ENCODE measurements at regions not wholly inside any gene's neighbourhood (a gene's known extent, or its start where the extent isn't known, plus 50 kb on each side); places are given as distances from the start of the nearest gene placed in this dataset.

- BruUV-seq (replicated peaks), result no TSS peak
- no peak for TF ChIP-seq CTCF (IDR thresholded peaks at IDR 0.05; ENCODE audit: unreplicated experiment)
- ChIA-PET POLR2A (interaction anchor here (0.8 kb wide), 1 partner anchor 165 kb away, joined by 4 read pairs; no protein-coding TSS in a partner anchor), CTCF (interaction anchor here (1.8 kb wide), 1 partner anchor 15 kb away, joined by 4 read pairs; no protein-coding TSS in a partner anchor)
- intact Hi-C loops (cut with micrococcal nuclease), result loop anchor here (5.0 kb wide), 1 partner anchor 167 kb away; no protein-coding TSS in a partner anchor
- Mint-ChIP-seq H3K9me3 (ENCODE audit: unreplicated experiment) (peaks cover 6% of the 10 kb centered on the region), H3K27me3 (ENCODE audit: insufficient read depth, unreplicated experiment) (no peaks in the 10 kb centered on the region), H3K36me3 (ENCODE audit: insufficient read depth, unreplicated experiment) (peaks cover 6% of the 10 kb centered on the region), H3K4me1 (ENCODE audit: insufficient read depth, unreplicated experiment) (peaks cover 33% of the 10 kb centered on the region), H3K27ac (ENCODE audit: low read depth, unreplicated experiment) (no peak overlapping the region), H3K4me3 (ENCODE audit: unreplicated experiment) (no peak overlapping the region)
- no peak for DNase-seq (ENCODE audit: unreplicated experiment)
Observed at GRCh38 chrX:150035531-150035930, 97.2 kb upstream of the EOLA2 start.

GRCh38 chrX:150036181-150036580, 97.9 kb upstream of the EOLA2 start:
- Mint-ChIP-seq H3K4me1 (ENCODE audit: insufficient read depth, unreplicated experiment) (peaks cover 33% of the 10 kb centered on the region), H3K36me3 (ENCODE audit: insufficient read depth, unreplicated experiment) (peaks cover 6% of the 10 kb centered on the region)
- CTCF ChIA-PET, result no interaction called here

GRCh38 chrX:150036641-150037040, 98.3 kb upstream of the EOLA2 start:
- intact Hi-C loops (cut with micrococcal nuclease), result loop anchor here (5.0 kb wide), 1 partner anchor 166 kb away; no protein-coding TSS in a partner anchor
- no TSS peak for BruUV-seq (replicated peaks)
- Mint-ChIP-seq H3K9me3 (ENCODE audit: unreplicated experiment) (peaks cover 6% of the 10 kb centered on the region), H3K4me1 (ENCODE audit: insufficient read depth, unreplicated experiment) (peaks cover 33% of the 10 kb centered on the region), H3K36me3 (ENCODE audit: insufficient read depth, unreplicated experiment) (peaks cover 6% of the 10 kb centered on the region), H3K27ac (ENCODE audit: low read depth, unreplicated experiment) (no peak overlapping the region), H3K4me3 (ENCODE audit: unreplicated experiment) (no peak overlapping the region), H3K27me3 (ENCODE audit: insufficient read depth, unreplicated experiment) (no peaks in the 10 kb centered on the region)
- no peak for TF ChIP-seq CTCF (IDR thresholded peaks at IDR 0.05; ENCODE audit: unreplicated experiment)
- POLR2A ChIA-PET, result interaction anchor here (0.7 to 1.0 kb wide), 2 partner anchors 11 to 14 kb away, joined by 3 read pairs; no protein-coding TSS in a partner anchor
- CTCF ChIA-PET, result interaction anchor here (0.7 to 1.0 kb wide), 2 partner anchors 11 to 43 kb away, joined by 3 read pairs; no protein-coding TSS in a partner anchor
- no peak for DNase-seq (ENCODE audit: unreplicated experiment)

More at GRCh38 chrX:150036181-150036580, 97.9 kb upstream of the EOLA2 start:
- no peak for TF ChIP-seq CTCF (IDR thresholded peaks at IDR 0.05; ENCODE audit: unreplicated experiment)
- peak; percentile 84 for DNase-seq (ENCODE audit: unreplicated experiment)
- BruUV-seq (replicated peaks), result no TSS peak
- POLR2A ChIA-PET, result interaction anchor here (1.0 kb wide), 1 partner anchor 15 kb away, joined by 3 read pairs; no protein-coding TSS in a partner anchor
- no peaks in the 10 kb centered on the region for H3K27me3 Mint-ChIP-seq (ENCODE audit: insufficient read depth, unreplicated experiment)
- no peak overlapping the region for H3K4me3 Mint-ChIP-seq (ENCODE audit: unreplicated experiment)
- peaks cover 6% of the 10 kb centered on the region for H3K9me3 Mint-ChIP-seq (ENCODE audit: unreplicated experiment)
- intact Hi-C loops (cut with micrococcal nuclease), result loop anchor here (5.0 kb wide), 1 partner anchor 166 kb away; no protein-coding TSS in a partner anchor
- H3K27ac Mint-ChIP-seq (ENCODE audit: low read depth, unreplicated experiment), result no peak overlapping the region

- POLR2A ChIA-PET, result interaction anchor here (0.7 to 1.0 kb wide), 2 partner anchors 11 to 14 kb away, joined by 3 read pairs; no protein-coding TSS in a partner anchor
- TF ChIP-seq CTCF (IDR thresholded peaks at IDR 0.05; ENCODE audit: unreplicated experiment), result no peak
- BruUV-seq (replicated peaks), result no TSS peak
- peak; percentile 75 for DNase-seq (ENCODE audit: unreplicated experiment)
- Mint-ChIP-seq H3K4me1 (ENCODE audit: insufficient read depth, unreplicated experiment) (peaks cover 33% of the 10 kb centered on the region), H3K27me3 (ENCODE audit: insufficient read depth, unreplicated experiment) (no peaks in the 10 kb centered on the region), H3K27ac (ENCODE audit: low read depth, unreplicated experiment) (no peak overlapping the region), H3K36me3 (ENCODE audit: insufficient read depth, unreplicated experiment) (peaks cover 6% of the 10 kb centered on the region), H3K4me3 (ENCODE audit: unreplicated experiment) (no peak overlapping the region), H3K9me3 (ENCODE audit: unreplicated experiment) (peaks cover 7% of the 10 kb centered on the region)
- intact Hi-C loops (cut with micrococcal nuclease), result loop anchor here (5.0 kb wide), 1 partner anchor 165 kb away; no protein-coding TSS in a partner anchor
- CTCF ChIA-PET, result interaction anchor here (0.7 to 1.0 kb wide), 2 partner anchors 11 to 43 kb away, joined by 3 read pairs; no protein-coding TSS in a partner anchor
Observed at GRCh38 chrX:150037041-150037440, 98.8 kb upstream of the EOLA2 start.

Measured in MCF 10A (cell line).